ENCODE measurements at regions not wholly inside any gene's neighbourhood (a gene's known extent, or its start where the extent isn't known, plus 50 kb on each side); places are given as distances from the start of the nearest gene placed in this dataset.
A peak's percentile ranks its signal among the peaks of the same experiment; 100 is the strongest.

GRCh38 chr2:36068086-36068485, 287.5 kb upstream of the CRIM1 start:
- no peaks in the 10 kb centered on the region for H3K27me3 ChIP-seq (ENCODE audit: low read depth, low read length)

GRCh38 chr2:36060133-36060532, 295.4 kb upstream of the CRIM1 start:
- H3K4me1 ChIP-seq (ENCODE audit: low read length), result peaks cover 12% of the 10 kb centered on the region
- H3K27me3 ChIP-seq (ENCODE audit: low read depth, low read length), result no peaks in the 10 kb centered on the region
- no peaks in the 10 kb centered on the region for H3K79me2 ChIP-seq (ENCODE audit: low read length)
- TF ChIP-seq EZH2phosphoT487 (IDR thresholded peaks at IDR 0.05; ENCODE audit: low read depth), result no peak
- TF ChIP-seq, protein P1, sequence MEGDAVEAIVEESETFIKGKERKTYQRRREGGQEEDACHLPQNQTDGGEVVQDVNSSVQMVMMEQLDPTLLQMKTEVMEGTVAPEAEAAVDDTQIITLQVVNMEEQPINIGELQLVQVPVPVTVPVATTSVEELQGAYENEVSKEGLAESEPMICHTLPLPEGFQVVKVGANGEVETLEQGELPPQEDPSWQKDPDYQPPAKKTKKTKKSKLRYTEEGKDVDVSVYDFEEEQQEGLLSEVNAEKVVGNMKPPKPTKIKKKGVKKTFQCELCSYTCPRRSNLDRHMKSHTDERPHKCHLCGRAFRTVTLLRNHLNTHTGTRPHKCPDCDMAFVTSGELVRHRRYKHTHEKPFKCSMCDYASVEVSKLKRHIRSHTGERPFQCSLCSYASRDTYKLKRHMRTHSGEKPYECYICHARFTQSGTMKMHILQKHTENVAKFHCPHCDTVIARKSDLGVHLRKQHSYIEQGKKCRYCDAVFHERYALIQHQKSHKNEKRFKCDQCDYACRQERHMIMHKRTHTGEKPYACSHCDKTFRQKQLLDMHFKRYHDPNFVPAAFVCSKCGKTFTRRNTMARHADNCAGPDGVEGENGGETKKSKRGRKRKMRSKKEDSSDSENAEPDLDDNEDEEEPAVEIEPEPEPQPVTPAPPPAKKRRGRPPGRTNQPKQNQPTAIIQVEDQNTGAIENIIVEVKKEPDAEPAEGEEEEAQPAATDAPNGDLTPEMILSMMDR (IDR thresholded peaks at IDR 0.05; ENCODE audit: low read depth, low read length), result no peak
- H3K4me3 ChIP-seq (ENCODE audit: low read length), result no peak overlapping the region
- H2AFZ ChIP-seq (ENCODE audit: low read depth, low read length), result no peak overlapping the region
- no peaks in the 10 kb centered on the region for H3K36me3 ChIP-seq (replicated peaks; ENCODE audit: low read depth, low read length)
- no peak overlapping the region for H3K9ac ChIP-seq (ENCODE audit: low read length)
- H3K27ac ChIP-seq (ENCODE audit: low read length), result no peak overlapping the region
- H4K20me1 ChIP-seq (ENCODE audit: insufficient read depth, low read length), result no peaks in the 10 kb centered on the region
- H3K9me3 ChIP-seq (ENCODE audit: insufficient read depth, low read length), result no peaks in the 10 kb centered on the region
- H3K4me2 ChIP-seq (ENCODE audit: low read length), result peak overlapping the region; percentile 24; the same call in 1 of the 2 replicates

More at GRCh38 chr2:36068086-36068485, 287.5 kb upstream of the CRIM1 start:
- no peaks in the 10 kb centered on the region for H3K36me3 ChIP-seq (replicated peaks; ENCODE audit: low read depth, low read length)
- no peaks in the 10 kb centered on the region for H3K4me1 ChIP-seq (ENCODE audit: low read length)
- no peaks in the 10 kb centered on the region for H3K79me2 ChIP-seq (ENCODE audit: low read length)
- no peak overlapping the region for H3K4me3 ChIP-seq (ENCODE audit: low read length)
- no peaks in the 10 kb centered on the region for H4K20me1 ChIP-seq (ENCODE audit: insufficient read depth, low read length)
- no peaks in the 10 kb centered on the region for H3K9me3 ChIP-seq (ENCODE audit: insufficient read depth, low read length)
- no peak overlapping the region for H3K9ac ChIP-seq (ENCODE audit: low read length)
- H3K27ac ChIP-seq (ENCODE audit: low read length), result no peak overlapping the region
- no peak overlapping the region for H3K4me2 ChIP-seq (ENCODE audit: low read length)
- TF ChIP-seq, protein P1 (IDR thresholded peaks at IDR 0.05; ENCODE audit: low read depth, low read length), result no peak
- TF ChIP-seq EZH2phosphoT487 (IDR thresholded peaks at IDR 0.05; ENCODE audit: low read depth), result no peak
- no peak overlapping the region for H2AFZ ChIP-seq (ENCODE audit: low read depth, low read length)

DNA sequence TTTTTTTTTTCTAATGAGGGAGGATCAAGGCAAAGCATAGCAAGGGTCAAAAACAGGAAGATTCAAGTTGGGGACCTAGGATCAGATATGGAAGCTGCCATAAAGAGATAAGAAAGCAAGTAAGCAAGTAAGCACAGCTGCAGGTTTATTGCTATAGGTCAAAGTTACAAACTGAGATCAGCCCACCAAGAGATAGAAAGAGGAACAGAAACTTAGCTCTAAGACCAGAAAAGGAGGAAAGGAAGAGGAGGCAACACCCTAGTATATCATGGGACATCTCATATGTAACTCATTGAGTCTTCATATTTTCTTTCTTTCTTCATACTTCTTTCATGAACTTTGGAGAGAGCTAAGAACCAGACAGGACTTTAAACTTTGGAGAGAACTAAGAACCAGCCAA, 295.9 kb upstream of the CRIM1 start:
- H3K9me3 ChIP-seq (ENCODE audit: insufficient read depth, low read length), result no peaks in the 10 kb centered on the region
- no peaks in the 10 kb centered on the region for H3K27me3 ChIP-seq (ENCODE audit: low read depth, low read length)
- no peaks in the 10 kb centered on the region for H3K36me3 ChIP-seq (replicated peaks; ENCODE audit: low read depth, low read length)
- H3K9ac ChIP-seq (ENCODE audit: low read length), result no peak overlapping the region
- no peaks in the 10 kb centered on the region for H4K20me1 ChIP-seq (ENCODE audit: insufficient read depth, low read length)
- no peaks in the 10 kb centered on the region for H3K79me2 ChIP-seq (ENCODE audit: low read length)
- no peak for TF ChIP-seq EZH2phosphoT487 (IDR thresholded peaks at IDR 0.05; ENCODE audit: low read depth)
- TF ChIP-seq, protein P1 (IDR thresholded peaks at IDR 0.05; ENCODE audit: low read depth, low read length), result no peak
- H3K4me2 ChIP-seq (ENCODE audit: low read length), result peak overlapping the region; percentile 24; the same call in 1 of the 2 replicates
- H3K4me1 ChIP-seq (ENCODE audit: low read length), result peaks cover 12% of the 10 kb centered on the region
- H3K27ac ChIP-seq (ENCODE audit: low read length), result no peak overlapping the region
- H3K4me3 ChIP-seq (ENCODE audit: low read length), result no peak overlapping the region
- H2AFZ ChIP-seq (ENCODE audit: low read depth, low read length), result no peak overlapping the region

DNA sequence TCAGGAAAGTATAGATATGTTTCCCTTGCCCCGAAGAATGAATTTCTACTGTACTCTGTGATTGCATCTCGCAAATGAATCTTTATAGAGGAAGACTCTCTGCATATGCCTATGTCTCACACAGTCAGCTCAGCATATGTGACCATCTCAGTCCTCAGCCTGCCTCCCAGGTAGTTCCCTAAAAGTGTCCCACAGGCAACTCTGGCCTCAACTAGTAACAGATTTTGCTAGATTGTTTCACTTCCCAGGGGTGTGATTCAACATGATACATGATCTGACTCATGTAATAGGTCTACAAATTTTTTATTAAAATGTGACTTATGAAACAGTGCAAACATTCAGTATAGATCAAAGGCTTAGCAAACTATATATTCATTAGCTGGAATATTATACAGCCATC, 296.6 kb upstream of the CRIM1 start:
- H3K79me2 ChIP-seq (ENCODE audit: low read length), result no peaks in the 10 kb centered on the region
- no peaks in the 10 kb centered on the region for H3K9me3 ChIP-seq (ENCODE audit: insufficient read depth, low read length)
- H4K20me1 ChIP-seq (ENCODE audit: insufficient read depth, low read length), result no peaks in the 10 kb centered on the region
- H3K9ac ChIP-seq (ENCODE audit: low read length), result no peak overlapping the region
- H3K4me1 ChIP-seq (ENCODE audit: low read length), result peaks cover 12% of the 10 kb centered on the region
- H3K4me3 ChIP-seq (ENCODE audit: low read length), result no peak overlapping the region
- TF ChIP-seq, protein P1 (IDR thresholded peaks at IDR 0.05; ENCODE audit: low read depth, low read length), result no peak
- TF ChIP-seq EZH2phosphoT487 (IDR thresholded peaks at IDR 0.05; ENCODE audit: low read depth), result no peak
- no peaks in the 10 kb centered on the region for H3K36me3 ChIP-seq (replicated peaks; ENCODE audit: low read depth, low read length)
- no peak overlapping the region for H3K4me2 ChIP-seq (ENCODE audit: low read length)
- H3K27ac ChIP-seq (ENCODE audit: low read length), result no peak overlapping the region
- H2AFZ ChIP-seq (ENCODE audit: low read depth, low read length), result no peak overlapping the region
- no peaks in the 10 kb centered on the region for H3K27me3 ChIP-seq (ENCODE audit: low read depth, low read length)

All from OCI-LY3 (cell line).